GM12872 (cell line): ENCODE measurements at regions not wholly inside any gene's neighbourhood (a gene's known extent, or its start where the extent isn't known, plus 50 kb on each side); places are given as distances from the start of the nearest gene placed in this dataset.

Source experiments
- TF ChIP-seq, protein P1 (sequence below): IDR thresholded peaks from 3 replicates; pipeline ENCODE4 v1.5.1; 2011; ENCODE audit warnings: low read depth, mild to moderate bottlenecking, low read length, moderate library complexity; ENCODE audit not compliant: insufficient read depth

DNA sequence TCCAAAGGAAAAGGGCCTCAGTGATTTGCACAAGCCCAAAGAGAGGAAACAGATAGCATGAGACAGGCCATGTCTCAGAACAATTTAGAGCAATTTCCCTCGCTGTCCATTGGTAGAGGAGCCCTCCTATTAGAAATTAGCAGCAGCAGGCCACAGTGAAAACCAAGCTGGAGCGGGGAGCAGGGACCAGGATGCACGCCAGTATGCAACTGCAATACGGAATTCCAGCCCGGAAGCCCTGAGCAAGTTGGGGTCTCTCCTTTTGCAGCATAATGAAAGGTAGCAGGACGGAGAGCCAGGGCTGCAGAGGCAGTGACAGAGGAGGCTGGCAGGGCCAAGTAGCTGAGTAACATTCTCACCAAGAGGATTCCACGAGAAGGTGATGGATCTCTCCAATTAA is 84.9 kb upstream of the CLMN start:
- TF ChIP-seq, protein P1, sequence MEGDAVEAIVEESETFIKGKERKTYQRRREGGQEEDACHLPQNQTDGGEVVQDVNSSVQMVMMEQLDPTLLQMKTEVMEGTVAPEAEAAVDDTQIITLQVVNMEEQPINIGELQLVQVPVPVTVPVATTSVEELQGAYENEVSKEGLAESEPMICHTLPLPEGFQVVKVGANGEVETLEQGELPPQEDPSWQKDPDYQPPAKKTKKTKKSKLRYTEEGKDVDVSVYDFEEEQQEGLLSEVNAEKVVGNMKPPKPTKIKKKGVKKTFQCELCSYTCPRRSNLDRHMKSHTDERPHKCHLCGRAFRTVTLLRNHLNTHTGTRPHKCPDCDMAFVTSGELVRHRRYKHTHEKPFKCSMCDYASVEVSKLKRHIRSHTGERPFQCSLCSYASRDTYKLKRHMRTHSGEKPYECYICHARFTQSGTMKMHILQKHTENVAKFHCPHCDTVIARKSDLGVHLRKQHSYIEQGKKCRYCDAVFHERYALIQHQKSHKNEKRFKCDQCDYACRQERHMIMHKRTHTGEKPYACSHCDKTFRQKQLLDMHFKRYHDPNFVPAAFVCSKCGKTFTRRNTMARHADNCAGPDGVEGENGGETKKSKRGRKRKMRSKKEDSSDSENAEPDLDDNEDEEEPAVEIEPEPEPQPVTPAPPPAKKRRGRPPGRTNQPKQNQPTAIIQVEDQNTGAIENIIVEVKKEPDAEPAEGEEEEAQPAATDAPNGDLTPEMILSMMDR: no peak

DNA sequence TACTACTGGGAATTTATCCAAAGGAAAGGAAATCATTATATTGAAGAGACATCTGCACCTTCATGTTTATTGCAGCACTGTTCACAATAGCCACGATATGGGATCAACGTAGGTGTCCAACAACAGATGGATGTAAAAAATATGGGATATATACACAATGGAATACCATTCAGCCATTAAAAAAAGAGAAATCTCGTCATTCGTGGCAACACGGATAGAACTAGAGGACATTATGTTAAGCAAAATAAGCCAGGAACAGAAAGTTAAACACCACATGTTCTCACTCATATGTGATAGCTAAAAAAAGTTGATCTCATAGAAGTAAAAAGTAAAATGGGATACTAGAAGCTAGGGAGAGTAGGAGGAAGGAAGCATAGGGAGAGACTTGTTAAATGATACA is 82.9 kb upstream of the CLMN start:
- TF ChIP-seq, protein P1: no peak

DNA sequence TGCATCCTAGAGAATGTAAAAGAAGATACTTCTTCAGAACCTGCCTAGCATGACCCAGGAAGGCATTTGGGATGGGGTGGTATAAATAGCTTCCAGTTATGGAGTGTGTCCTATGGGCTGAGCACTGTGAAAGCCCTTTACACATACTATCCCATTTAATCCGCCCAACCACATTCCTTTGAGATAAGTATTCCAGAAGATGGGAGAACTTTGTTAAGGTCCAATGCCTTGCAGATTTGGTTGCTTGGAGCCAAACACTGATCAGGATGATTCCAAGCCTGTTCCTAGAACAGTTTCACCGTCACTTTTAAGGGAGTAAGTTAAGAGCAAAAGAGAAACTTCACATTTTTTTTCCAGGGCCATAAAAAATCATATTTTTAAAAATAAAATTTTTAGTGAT is 82.5 kb upstream of the CLMN start:
- TF ChIP-seq, protein P1: no peak

DNA sequence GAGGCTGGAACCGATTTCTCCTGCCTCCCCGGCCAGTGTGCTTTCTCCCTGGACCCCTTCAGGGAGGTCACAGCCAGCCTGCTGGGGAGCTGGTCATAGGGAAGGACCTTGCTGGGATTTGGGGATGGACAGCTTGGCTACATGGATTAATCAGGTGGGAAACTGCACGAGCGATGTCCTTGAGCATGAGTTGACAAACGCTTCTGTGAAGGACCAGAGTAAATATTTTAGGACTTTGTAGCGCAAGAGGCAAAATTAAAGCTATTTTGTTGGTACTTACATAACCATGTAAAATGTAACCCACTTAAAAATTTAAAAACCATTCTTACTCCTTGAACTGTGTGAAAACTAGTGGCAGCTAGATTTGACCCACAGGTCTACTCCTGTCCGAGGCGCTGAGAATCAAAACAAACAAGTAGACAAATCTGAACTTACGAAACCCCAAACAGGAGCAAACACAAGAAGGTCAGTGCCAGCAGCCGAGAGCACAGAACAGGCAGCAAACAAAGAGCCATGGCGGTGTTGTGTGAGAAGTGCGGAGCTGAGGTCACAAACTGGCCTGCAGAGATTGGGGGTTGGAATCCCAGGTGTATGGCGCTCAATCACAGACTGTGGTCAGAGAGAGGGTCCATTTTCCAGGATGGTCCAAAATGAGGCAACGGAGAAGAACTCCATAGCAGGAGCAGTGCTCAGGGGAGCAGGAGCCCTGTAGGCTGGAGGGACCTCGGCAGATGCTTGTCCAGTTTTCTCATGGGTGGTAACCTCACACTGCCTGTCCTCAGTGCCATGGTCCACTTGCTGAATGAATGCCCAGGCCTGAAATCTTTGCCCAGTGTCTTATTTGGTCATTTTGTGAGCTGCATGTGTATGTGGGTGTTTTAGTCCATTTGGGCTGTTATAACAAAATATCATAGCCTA is 79.2 kb upstream of the CLMN start:
- TF ChIP-seq, protein P1: no peak

DNA sequence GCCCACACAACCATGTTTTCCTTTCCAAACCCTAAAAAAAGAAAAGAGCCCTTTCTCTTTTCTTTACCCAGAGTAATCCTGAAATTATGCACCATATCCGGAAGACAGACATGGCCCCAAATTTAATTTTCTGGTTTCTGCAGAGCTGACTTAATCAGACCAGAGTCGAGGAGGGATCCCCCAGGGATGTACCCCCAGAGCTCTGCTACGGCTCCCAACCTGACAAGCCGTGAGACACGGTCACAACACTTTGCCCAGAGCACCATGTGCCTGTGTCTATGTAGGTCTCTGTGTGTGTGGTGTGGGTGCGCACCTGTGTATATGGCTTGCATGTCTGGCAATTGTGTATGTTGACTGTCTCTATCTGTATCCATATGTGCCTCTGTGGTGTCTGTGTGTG is 77.6 kb upstream of the CLMN start:
- TF ChIP-seq, protein P1: no peak

DNA sequence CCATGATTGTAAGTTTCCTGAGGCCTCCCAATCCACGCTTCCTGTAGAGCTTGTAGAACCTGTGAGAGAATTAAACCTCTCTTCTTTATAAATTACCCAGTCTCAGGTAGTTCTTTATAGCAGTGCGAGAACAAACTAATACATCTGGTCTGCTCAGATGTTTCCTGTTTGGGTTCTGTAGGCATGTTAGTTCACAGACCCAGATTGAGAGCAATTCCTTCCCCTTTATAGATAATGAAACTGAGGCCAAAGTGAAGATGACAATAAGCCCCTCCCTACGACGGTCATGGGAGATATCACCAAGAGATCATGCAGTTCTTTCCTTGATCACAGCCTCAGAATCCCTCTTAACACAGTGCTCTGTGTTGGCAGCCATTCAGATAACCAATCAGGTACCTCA is 76.5 kb upstream of the CLMN start:
- TF ChIP-seq, protein P1: no peak

DNA sequence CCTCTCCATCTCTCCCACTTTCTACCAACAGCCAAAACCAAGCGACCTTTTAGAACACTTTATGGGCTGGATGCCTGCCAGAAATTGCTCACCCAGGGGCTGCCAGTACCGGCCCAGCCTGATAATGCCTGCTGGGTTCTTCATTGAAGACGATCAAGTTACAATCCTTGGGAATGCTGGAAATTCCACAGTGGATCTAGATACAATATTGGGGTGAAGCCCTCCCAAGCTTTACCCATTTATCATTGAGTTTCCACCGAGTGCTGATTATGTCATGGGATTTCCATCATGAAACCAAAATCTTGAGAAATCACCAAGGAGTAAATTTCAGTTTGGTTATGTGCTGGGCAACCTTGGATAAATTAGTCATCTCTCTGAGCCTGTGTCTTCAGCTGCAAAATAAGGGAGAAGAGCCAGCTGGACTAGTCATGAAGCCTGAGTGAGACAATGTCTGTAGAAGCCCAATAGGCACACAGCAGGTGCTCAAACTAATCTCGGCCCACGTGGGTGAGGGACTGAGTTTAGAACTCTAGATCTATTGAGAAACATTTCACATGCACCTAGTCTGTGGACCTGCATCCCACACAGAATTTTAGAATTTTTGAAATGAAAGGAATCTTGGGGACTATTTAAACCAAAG is 75.5 kb upstream of the CLMN start:
- TF ChIP-seq, protein P1: no peak
